Fibroblast of upper back skin (primary cell): ENCODE measurements at regions not wholly inside any gene's neighbourhood (a gene's known extent, or its start where the extent isn't known, plus 50 kb on each side); places are given as distances from the start of the nearest gene placed in this dataset.
A peak's percentile ranks its signal among the peaks of the same experiment; 100 is the strongest.

ENCODE experiments used
- DNase-seq: peaks from one replicate; pipeline ENCODE4 v3.0.0-alpha.2; 2013

DNA sequence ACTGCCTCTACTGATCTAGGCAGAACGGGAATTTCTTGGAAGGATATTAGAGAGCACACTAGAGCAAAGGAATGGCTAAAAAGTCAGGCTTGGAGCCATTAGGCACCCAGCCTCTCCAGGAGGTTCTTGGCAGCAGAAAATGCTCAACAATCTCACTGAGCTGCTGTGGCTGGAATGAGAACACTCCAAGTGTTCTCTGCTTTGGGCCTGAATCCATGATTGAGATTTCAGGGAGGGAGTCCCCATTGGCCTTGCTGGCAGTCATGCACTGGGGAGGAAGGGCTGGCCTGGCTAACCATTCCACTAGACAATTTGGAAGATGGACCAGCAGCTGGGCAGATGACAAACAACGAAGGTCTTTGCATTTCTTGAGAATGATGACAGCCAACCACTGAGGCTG is 362.6 kb downstream of the SHQ1 start:
- DNase-seq, result peak; percentile 53

DNA sequence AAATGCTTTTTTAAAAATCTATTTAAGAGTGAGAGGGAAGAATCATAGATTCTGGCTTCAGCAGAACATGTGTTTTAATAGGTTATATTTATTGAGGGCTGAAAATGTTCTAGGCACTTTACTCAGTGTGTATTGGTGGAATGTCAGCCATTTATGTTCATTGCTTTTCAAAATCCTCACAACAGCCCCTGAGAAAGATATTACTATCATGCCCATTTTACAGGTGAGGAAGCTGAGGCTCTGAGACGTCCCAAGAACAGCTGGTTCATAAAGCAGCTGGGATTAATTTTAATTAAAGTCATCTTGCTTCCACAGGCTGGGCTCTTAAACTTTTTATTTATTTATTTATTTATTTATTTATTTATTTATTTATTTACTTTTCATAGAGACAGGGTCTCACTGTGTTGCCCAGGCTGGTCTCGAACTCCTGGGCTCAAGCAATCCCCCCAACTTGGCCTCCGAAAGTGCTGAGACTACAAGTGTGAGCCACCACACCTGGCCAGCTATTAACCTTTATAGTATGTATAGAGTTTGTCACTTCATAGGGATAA is 364.6 kb downstream of the SHQ1 start:
- DNase-seq, result no peak

DNA sequence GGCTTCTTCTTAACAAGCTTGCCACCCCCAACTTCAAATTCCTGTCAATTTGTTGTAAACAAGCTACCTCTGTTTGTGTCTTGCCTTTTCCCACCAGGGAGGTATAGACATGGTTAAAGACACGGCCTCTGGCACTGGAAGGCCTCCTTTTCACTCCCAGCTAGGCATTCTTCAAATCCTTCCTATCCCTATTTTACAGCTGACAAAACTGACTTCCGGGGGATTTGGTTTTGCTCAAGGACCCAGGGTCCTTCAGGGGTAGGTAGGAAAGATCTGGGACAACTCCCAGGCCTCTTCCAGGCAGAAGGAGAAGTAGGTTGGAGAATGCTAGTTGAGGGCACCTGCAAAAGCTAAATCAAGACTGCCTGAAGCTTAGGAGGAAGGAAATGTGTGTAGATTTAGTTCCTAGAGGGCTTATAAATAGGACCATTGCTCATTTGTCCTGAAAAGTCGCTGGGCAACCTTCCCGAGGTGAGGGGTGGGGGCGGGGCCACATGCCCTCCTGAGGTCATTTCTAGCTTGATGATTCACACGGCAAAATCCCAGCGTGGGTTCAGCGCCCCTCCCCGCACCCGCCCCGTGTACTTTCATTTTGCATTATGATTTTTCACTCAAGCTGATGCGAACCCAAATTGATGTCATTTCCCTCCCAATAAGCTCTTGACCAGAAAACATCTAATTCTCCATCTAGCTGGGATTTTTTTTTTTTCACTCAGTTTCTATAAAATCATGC is 365.5 kb downstream of the SHQ1 start:
- DNase-seq, result peak; percentile 62

DNA sequence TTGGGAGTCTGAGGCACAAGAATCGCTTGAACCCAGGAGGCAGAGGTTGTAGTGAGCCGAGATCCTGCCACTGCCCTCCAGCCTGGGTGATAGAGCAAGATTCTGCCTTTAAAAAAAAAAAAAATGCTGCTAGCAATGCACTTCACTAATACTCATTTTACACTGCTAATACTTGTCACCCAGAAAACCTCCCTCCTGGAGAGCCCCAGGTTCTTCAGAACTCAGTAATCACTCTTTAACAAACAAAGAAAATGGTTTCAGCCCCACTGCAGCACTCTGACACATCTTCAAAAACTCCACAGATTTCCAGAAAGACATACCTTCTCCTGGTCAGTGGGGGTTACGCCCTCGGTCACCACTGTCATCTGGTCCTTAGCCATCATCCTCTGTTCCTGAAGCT is 366.7 kb downstream of the SHQ1 start:
- no peak for DNase-seq

DNA sequence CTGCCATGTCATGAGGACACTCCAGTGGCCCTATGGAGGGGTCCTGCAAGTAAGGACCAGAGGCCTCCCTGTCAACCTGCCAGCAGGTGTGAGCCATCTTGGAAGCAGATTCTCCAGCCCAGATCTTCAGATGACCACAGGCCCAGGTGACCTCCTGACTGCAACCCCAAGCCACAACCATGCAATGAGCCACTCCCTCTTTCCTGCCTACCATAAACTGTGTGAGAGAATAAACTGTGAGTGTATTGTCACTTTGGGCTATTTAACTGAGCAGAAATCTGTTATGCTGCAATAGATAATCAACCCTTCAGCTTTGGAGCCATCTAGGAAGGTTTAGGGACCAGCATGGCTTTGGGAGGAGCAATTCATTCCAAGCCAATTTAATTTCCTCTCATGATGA is 367.9 kb downstream of the SHQ1 start:
- DNase-seq, result no peak

DNA sequence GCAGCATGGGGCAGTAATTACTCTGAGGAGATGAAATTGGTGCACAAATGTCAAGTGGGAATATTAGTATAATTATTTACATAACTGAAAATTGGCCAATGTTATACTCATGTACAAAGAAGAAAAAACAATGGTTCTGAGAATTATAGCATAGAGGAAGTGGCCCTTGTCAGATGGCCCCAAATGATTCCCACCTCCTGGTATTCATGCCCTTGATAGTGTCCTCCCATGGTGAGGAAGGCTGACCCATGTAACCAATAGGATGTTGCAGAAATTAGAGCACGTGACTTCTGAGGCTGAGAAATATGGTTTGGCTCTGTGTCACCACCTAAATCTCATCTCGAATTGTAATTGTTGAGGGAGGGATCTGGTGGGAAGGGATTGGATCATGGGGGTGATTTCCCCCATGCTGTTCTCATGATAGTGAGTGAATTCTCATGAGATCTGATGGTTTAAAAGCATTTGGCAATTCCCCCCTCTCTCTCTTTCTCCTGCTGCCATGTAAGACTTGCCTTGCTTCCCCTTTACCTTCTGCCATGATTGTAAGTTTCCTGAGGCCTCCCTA is 368.5 kb downstream of the SHQ1 start:
- DNase-seq, result no peak

DNA sequence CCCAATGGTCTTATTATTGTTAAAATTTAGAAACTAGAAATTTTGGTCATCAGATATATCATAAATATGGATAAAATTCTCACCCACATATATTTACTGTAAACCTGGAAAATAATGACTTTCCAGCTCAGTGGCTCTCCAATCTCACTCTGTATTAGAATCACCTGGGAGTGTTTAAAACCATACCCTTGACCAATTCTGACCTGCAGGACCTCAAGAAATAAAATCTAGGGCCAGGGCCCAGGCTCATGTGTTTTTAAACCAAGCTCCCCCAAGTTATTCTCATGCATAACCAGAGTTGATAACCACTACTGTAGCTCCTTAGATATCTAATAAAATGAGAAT is 372.1 kb downstream of the SHQ1 start:
- no peak for DNase-seq

DNA sequence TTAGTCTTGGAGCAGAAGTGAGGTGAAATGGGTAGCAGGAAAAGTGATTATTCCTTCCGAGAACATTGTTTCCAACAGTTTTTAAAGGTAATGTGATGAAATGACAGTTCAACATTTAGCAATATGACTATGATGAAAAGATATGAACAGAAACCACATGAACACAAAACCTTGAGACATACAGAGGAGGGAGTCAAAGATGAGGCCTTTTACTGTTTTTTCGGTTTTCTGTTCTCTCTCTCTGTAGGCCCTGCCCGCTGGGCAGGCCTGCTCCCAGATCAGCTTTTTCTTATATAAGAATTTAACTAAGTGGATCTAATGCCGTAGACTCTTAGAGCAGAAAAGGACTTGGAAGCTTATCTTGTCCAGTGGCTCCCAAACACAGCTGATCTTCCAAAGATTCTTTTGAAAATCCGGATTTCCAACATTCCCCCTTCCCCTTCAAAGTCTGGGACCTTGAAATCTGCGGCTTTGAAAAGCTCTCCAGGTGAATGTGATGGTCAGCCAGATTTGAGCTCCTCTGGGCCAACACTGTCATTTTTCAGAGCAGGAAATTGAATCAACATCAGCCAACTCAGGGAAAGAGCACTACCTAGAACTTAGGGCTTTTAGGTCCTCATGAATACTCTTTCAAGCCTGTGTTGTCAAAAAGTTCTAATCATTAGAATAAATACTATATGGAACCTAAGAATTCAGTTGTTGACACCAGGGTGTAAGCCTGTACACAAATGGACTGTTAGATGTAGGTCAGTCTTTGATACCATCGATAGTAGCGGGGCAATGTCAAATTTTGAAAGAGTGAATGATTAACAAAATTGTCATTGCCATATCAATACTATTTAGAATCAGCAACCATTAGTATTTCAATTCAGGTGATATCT is 372.7 kb downstream of the SHQ1 start:
- DNase-seq, result peak; percentile 53

DNA sequence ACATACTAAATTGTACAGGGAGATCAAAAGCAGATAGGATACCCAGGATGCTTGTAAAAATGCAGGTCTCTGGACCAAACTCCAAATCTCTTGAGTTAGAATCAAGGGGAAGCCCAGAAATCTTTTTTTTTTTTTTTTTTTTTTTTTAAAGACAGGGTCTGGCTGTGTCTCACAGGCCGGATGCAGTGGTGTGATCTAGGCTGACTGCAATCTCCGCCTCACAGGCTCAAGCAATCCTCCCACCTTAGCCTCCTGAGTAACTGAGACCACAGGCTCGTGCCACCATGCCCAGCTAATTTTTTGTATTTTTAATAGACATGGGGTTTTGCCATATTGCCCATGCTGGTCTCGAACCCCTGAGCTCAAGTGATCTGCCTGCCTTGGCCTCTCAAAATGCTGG is 373.5 kb downstream of the SHQ1 start:
- no peak for DNase-seq

DNA sequence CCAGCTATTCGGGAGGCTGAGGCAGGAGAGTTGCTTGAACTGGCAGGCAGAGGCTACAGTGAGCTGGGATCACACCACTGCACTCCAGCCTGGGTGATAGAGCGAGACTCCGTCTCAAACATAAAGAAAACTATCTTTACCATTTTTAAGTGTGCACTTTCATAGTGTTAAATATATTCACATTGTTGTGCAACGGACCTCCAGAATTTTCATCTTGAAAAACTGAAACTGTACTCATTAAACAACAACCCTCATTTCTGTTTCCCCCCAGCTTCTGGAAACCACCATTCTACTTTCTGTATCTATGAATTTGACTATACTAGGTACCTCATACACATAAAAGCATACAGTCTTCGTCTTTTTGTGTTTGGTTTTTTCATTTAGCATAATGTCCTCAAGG is 375.1 kb downstream of the SHQ1 start:
- no peak for DNase-seq

DNA sequence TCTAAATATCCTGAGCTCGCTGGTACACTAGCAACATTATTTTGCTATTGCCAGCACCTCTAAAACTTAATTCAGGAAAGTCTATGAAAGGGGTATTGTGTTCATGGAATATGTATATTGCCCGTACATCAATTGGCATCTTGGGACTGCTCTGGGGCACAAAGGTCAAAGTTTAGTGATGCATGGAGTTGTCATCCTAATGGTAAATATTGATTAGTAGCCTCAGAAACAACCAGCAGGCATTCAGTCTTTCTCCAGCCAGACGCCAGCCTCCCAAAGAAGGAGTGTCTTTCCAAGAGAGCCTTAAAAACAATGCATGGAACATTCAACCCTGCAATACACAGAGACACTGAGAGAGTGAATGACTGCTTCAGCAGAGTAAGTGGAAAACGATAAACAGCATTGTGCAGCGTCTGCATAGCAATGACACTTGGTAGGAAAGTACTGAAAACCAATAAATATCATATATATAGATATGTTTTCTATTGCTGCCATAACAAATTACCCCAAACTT is 377.3 kb downstream of the SHQ1 start:
- DNase-seq, result no peak

DNA sequence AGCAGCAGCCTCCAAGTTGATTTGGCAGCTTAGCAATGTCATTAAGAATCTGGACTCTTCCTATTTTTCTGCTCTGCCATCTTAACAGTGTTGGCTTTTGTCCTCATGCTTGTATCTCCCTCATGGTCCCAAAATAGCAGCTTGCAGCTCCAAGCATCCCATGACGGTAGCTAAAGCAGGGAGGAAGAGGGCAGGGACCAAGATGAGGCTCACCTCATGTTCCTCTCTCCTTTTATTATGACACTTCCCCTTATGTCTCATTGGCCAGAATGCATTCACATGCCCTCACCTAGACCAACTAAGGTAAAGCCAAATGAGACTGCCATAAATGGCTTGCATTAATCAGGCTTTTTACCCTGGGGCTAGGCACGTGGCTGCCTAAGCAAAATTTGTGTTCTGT is 382.4 kb downstream of the SHQ1 start:
- DNase-seq, result no peak

DNA sequence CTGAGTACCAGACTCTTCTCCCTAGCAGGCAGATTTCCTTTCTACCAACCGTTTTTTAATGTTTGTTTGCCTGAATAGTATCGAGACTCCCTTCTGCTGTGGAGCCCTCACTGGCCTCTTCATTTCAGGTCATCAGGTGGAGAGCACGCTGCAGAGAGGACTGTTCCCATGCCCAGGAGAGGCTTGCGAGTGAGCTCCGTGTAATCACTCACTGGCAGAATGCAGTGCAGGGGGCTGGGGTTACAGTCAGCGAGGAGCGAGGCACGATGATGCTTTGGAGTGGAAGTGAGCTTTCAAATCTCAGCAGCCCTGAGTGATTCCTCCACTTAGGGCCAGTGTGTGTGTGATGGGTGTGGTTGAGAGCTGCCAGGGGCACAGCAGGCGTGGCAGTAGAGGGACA is 385.2 kb downstream of the SHQ1 start:
- DNase-seq, result no peak

DNA sequence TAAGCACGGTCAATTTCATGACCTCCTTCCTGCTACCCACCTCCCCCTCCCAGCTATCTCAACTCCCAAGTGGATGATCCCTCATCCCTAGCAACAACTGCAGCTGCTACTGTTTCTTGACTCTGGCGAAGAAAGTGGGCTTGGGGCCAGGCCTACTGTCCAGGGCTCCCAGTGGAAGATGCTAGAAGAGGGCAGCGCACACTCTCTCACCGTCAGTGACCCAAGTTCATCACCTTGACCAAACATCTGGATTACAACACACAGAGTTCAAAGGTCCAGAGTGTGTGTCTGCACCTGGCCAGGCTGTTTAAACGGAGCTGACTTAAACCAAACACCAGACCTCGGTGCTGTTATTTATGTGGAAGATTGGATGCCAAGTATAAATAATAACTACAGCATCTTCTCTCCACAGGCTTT is 385.6 kb downstream of the SHQ1 start:
- DNase-seq, result no peak

DNA sequence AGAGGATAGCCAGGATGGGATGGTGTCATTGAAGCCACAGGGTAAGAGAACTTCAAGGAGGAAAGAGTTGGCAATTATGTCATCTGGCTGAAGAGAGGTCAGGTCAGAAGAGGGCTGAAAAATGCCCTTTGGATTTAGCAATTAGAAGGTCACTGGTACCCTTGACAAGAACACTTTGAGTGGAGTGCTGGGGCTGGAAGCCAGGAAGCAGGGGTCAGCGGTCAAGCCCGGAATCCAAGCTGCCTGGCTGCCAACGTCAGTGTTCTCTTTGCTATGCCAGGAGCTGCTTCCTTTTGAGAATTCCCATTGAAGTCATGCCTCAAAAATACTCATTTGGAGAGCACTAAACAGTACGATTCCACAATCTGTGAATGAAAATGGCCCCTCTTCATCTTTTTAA is 386.5 kb downstream of the SHQ1 start:
- no peak for DNase-seq

DNA sequence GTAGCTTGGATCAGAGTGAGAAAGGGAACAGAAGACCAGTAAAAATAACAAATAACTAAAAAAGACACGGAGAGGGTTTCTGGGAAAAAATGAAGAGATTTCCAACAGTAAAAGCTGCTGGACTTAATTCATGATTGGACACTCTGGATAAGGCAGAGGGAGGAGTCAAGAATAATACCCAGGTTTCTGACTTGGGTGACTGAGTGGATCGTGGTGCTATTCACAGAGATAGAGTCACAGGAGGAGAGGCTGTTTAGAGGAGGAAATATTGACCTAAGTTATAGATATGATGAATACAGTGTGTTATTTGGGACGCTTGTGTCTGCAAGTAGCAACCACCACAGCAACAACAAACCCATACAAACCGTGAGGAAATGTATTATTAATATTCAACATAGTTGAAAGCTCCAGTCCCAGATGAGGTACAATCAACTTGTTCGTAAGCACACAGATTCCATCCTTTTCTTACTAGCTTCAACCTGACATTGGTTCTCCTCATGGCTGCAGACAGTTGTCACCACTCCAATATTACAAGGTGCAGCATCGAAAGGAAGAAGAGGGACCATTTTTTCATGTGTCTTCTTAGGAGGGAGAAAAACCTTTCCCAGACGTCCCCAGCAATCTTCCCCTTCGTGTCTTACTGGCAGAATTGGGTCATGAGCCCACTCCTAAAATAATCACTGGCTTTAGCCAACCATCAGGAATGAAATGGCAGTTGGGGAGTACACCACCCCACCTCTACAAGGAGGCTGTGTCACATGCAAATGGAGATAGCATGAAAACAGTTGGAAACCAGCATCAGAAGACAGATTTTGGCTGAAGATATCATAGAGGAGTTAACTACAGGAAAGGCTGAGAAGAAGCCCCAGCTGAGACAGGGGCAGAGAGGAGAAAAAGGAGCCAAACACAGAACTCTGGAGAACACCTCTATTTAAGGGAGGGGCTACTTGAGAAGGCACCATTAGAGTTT is 387.8 kb downstream of the SHQ1 start:
- DNase-seq, result no peak

DNA sequence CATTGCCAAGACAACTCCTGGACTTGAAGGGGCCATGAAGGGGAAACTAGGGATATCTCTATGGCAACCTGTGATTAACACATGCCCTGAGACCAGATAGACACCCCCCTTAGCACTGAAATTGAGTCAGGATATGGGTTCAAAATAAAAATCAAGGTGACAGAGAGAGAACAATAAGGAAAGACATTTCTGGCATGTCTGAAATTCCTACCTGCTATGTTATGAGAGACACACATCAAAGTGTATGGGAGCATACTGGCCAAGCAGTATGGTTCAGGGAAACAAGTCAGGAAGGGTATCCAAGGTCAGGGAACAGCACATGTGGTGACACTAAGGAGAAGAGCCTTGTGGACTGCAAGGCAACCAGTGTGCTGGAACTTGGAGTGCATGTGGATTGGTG is 388.7 kb downstream of the SHQ1 start:
- DNase-seq, result no peak

DNA sequence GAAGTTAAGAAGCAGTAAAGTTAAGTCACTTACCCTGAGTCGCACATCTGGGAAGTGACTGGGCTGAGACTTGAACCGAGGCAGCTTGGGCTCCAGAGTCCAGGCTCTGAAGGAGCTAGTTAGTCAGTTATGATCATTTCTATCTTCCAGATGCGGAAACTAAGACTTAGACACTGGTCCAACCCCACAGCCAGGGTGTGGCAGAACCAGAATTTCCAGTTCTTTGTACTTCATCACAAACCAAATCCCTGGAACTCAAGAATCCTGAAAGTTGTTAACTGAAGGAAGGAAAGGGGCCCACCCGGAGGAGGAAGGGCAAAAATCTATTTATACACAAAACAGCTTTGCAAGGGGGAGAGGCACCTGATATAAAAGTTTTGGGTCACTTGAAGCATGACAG is 389.9 kb downstream of the SHQ1 start:
- DNase-seq, result no peak

DNA sequence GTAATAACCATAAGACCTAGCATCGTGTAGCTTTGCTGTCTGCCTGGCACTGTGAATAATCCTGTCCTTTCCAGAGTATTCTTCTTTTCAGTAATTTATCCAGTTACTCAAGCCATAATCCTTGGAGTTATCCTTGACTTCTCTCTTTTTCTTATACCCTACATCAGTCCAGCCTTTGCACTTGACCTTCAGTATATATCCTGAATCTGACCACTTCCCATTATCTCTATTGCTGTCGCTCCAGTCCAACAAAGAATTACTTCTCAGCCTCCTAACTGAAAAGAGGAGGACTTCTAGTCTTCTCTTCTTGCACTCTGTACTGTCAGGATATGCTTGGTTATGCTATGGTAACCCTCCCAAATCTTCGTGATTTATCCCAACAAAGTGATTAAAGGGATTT is 393.8 kb downstream of the SHQ1 start:
- DNase-seq, result no peak

DNA sequence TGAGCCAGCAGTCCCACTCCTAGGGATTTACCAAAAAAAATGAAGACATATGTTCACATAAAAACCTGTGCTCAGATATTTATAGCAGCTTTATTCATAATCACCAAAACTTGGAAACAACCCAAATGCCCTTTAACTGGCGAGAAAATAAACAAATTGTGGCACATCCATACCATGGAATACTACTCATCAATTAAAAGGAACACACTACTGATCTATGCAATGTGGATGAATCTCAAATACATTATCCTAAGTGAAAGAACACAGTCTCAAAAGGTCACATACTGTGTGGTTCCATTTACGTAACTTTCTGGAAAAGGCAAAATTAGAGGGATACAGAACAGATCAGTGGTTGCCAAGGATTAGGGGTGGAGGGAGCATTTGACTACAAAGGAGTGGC is 394.5 kb downstream of the SHQ1 start:
- no peak for DNase-seq

DNA sequence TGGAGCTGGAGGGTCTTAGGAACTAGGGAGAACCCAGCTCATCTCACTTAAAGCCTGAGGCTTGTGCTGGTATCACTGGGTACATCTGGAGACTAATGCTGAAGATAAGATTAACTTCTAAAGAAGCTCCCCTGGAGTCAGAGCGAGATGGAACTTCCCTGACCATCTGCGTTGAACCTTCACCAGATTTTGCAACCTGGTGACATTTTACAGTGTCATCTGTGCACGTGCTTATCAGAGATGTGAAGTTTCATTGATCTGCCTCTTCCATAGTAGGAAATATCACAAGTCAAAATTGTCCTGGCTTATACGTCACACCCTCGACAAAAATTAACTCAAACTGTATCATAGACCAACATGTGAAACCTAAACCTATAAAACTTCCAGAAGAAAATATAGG is 395.5 kb downstream of the SHQ1 start:
- no peak for DNase-seq

DNA sequence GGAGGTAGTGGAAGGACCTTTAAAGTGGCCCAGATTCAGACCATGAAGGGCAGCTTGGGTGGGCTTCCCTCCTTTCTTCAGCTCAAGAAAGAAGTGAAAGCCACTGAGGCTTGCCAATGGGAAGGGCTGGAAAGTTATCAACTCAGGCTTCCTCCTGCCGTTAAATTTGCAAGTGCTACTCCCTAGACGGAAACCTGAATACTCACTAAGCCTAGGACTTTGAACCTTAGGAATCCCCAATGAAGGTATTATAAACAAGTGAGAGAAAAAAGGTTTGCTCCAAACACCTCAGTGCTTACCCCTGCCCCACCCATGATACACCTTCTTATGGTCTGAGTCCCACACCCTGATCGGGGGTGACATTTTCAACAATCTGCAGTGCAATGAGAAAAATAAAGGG is 396.4 kb downstream of the SHQ1 start:
- no peak for DNase-seq

DNA sequence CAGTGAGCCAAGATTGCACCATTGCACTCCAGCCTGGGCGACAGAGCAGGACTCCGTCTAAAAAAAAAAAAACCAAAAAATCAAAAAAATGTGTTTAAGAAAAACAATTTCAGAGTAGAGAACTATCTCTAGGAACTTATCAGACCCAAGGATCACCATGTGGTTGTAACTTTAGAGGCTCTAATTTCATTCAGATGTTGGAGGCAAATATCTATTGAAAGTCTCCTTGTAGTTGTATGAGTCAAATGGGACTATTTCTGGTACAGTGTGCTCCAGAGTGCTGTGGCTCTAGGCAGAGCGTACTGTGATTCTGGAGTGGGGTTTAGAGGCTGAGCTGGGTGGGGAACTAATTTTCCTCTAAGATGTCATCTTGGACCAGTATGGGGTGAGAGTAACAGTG is 398.7 kb downstream of the SHQ1 start:
- DNase-seq, result peak; percentile 85
